BE2C (cell line): ENCODE measurements at regions not wholly inside any gene's neighbourhood (a gene's known extent, or its start where the extent isn't known, plus 50 kb on each side); places are given as distances from the start of the nearest gene placed in this dataset.
A peak's percentile ranks its signal among the peaks of the same experiment; 100 is the strongest.

Experiments
- DNase-seq: peaks from one replicate; pipeline ENCODE4 v3.0.0-alpha.2; 2020
- H3K27me3 ChIP-seq: fragments of 250-450 bp; sonication (Bioruptor Pico); 2 replicates; pipeline ENCODE4 v1.5.1; 2020; ENCODE audit warnings: mild to moderate bottlenecking
- H3K36me3 ChIP-seq: fragments of 250-450 bp; sonication (Bioruptor Pico); 2 replicates; pipeline ENCODE4 v1.5.1; 2020; ENCODE audit warnings: mild to moderate bottlenecking
- H3K4me1 ChIP-seq: fragments of 250-450 bp; sonication (Bioruptor Pico); 2 replicates; pipeline ENCODE4 v1.5.1; 2020
- H3K4me3 ChIP-seq: 2 replicates; pipeline ENCODE4 v1.5.1; 2011; ENCODE audit warnings: low read depth, low read length
- H3K9me3 ChIP-seq: fragments of 250-450 bp; sonication (Bioruptor Pico); 2 replicates; pipeline ENCODE4 v1.5.1; 2020
- CTCF ChIP-seq: IDR thresholded peaks from 2 replicates; pipeline ENCODE4 v1.5.1; 2012; ENCODE audit warnings: mild to moderate bottlenecking, low read depth, low read length

GRCh38 chr6:142537612-142538478 lies 236.0 kb downstream of the ADGRG6 start:
- Histone ChIP-seq H3K4me3 (no peak overlapping the region), H3K9me3 (no peaks in the 10 kb centered on the region), H3K27me3 (no peaks in the 10 kb centered on the region), H3K36me3 (no peaks in the 10 kb centered on the region), H3K4me1 (no peaks in the 10 kb centered on the region)
- TF ChIP-seq CTCF, result peak; percentile 79
- peak; percentile 61 for DNase-seq

GRCh38 chr6:142542704-142543233 lies 241.0 kb downstream of the ADGRG6 start:
- no peak overlapping the region for H3K4me3 ChIP-seq
- H3K4me1 ChIP-seq, result no peaks in the 10 kb centered on the region
- TF ChIP-seq CTCF, result no peak
- H3K36me3 ChIP-seq, result no peaks in the 10 kb centered on the region
- no peak for DNase-seq
- no peaks in the 10 kb centered on the region for H3K9me3 ChIP-seq
- H3K27me3 ChIP-seq, result no peaks in the 10 kb centered on the region

- no peak for DNase-seq
- Histone ChIP-seq H3K27me3 (no peaks in the 10 kb centered on the region), H3K4me1 (no peaks in the 10 kb centered on the region), H3K4me3 (no peak overlapping the region), H3K36me3 (no peaks in the 10 kb centered on the region), H3K9me3 (no peaks in the 10 kb centered on the region)
- TF ChIP-seq CTCF, result no peak
These were observed 241.8 kb downstream of the ADGRG6 start for GRCh38 chr6:142543606-142544005.

GRCh38 chr6:142544199-142544838 lies 242.5 kb downstream of the ADGRG6 start:
- no peak for TF ChIP-seq CTCF
- Histone ChIP-seq H3K36me3 (no peaks in the 10 kb centered on the region), H3K27me3 (no peaks in the 10 kb centered on the region), H3K9me3 (no peaks in the 10 kb centered on the region), H3K4me1 (no peaks in the 10 kb centered on the region), H3K4me3 (no peak overlapping the region)
- no peak for DNase-seq

GRCh38 chr6:142545147-142545546 lies 243.3 kb downstream of the ADGRG6 start:
- no peaks in the 10 kb centered on the region for H3K4me1 ChIP-seq
- TF ChIP-seq CTCF, result no peak
- H3K36me3 ChIP-seq, result no peaks in the 10 kb centered on the region
- no peaks in the 10 kb centered on the region for H3K9me3 ChIP-seq
- no peaks in the 10 kb centered on the region for H3K27me3 ChIP-seq
- DNase-seq, result no peak
- H3K4me3 ChIP-seq, result no peak overlapping the region

- Histone ChIP-seq H3K4me1 (no peaks in the 10 kb centered on the region), H3K9me3 (no peaks in the 10 kb centered on the region), H3K36me3 (no peaks in the 10 kb centered on the region), H3K4me3 (no peak overlapping the region), H3K27me3 (peaks cover 7% of the 10 kb centered on the region)
- no peak for TF ChIP-seq CTCF
- no peak for DNase-seq
These were observed 246.8 kb downstream of the ADGRG6 start for GRCh38 chr6:142548566-142548965.
